ENCODE measurements at regions not wholly inside any gene's neighbourhood (a gene's known extent, or its start where the extent isn't known, plus 50 kb on each side); places are given as distances from the start of the nearest gene placed in this dataset.

- H3K36me3 ChIP-seq = no peaks in the 10 kb centered on the region
- no peak overlapping the region for H3K27ac ChIP-seq
- no peaks in the 10 kb centered on the region for H3K9me3 ChIP-seq
- intact Hi-C loops (cut with DNase I) = no loop called here
- DNase-seq = no peak
- H3K27me3 ChIP-seq (ENCODE audit: low read depth) = no peaks in the 10 kb centered on the region
- no peak for ATAC-seq
- no peaks in the 10 kb centered on the region for H3K4me1 ChIP-seq
- TF ChIP-seq, protein P1, sequence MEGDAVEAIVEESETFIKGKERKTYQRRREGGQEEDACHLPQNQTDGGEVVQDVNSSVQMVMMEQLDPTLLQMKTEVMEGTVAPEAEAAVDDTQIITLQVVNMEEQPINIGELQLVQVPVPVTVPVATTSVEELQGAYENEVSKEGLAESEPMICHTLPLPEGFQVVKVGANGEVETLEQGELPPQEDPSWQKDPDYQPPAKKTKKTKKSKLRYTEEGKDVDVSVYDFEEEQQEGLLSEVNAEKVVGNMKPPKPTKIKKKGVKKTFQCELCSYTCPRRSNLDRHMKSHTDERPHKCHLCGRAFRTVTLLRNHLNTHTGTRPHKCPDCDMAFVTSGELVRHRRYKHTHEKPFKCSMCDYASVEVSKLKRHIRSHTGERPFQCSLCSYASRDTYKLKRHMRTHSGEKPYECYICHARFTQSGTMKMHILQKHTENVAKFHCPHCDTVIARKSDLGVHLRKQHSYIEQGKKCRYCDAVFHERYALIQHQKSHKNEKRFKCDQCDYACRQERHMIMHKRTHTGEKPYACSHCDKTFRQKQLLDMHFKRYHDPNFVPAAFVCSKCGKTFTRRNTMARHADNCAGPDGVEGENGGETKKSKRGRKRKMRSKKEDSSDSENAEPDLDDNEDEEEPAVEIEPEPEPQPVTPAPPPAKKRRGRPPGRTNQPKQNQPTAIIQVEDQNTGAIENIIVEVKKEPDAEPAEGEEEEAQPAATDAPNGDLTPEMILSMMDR (IDR thresholded peaks at IDR 0.05) = no peak
- no peak overlapping the region for H3K4me3 ChIP-seq
These were observed 208.3 kb upstream of the SPRED2 start for GRCh38 chr2:65640793-65641103.

DNA sequence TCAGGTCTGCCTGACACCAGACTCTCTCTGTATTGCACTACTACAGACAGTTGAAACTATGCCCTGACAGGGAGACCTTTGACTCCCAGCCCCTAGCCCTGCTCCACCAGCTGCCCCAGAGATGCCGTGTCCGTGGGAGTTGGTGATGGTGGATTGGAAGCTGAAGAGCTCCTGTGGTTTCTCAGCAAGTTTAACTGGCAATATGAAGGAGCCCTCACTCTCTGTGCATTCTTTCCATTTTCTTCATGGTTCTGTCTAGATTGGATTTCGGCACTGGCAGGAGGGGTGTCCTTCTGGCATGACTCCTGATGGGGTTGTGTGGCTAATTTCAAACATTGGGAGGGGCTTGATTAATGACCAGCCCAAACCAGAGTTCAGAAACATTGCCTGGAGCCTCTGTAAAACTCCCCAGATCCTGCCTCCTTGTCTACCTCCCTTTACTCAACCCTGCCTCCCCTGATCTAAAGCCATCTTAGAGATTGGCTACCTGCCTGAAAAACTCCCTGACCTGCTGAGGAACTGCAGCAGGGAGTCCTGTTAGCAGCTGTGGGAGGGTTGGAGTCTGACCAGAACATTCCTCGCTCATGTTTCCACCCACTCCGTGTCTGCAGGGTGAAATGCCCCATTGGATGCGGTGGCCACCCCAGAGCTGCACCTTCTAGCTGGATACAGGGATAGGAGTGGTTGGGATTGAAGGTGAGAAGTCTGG is 206.9 kb upstream of the SPRED2 start:
- Histone ChIP-seq H3K4me3 (no peak overlapping the region), H3K9me3 (no peaks in the 10 kb centered on the region), H3K27me3 (ENCODE audit: low read depth) (peaks cover 2% of the 10 kb centered on the region), H3K36me3 (no peaks in the 10 kb centered on the region), H3K4me1 (no peaks in the 10 kb centered on the region), H3K27ac (no peak overlapping the region)
- DNase-seq (no peak), ATAC-seq (peak; percentile 25 to 63)
- TF ChIP-seq, protein P1 (IDR thresholded peaks at IDR 0.05) = no peak
- intact Hi-C loops (cut with DNase I) = no loop called here

DNA sequence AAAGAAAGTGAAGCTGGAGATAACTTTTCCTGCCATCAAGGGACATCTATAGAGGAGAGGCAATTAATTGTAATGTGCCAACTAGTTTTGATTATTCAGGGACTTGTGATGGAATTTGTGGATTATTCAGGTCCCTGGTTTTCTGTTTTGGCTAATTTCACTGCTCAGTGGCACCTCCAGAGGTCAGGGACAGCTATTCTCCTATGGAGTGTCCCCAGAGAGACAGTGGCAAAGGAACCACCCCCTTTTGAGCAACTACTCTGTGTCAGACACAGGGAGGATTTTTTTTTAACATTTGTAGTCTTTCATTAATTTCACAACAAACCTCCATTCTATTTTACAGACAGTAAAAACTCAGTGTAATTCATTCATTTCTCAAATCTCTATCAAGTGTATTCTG is 206.0 kb upstream of the SPRED2 start:
- no peak overlapping the region for H3K27ac ChIP-seq
- TF ChIP-seq, protein P1 (IDR thresholded peaks at IDR 0.05) = no peak
- H3K9me3 ChIP-seq = no peaks in the 10 kb centered on the region
- ATAC-seq = no peak
- intact Hi-C loops (cut with DNase I) = no loop called here
- DNase-seq = no peak
- H3K36me3 ChIP-seq = no peaks in the 10 kb centered on the region
- H3K4me3 ChIP-seq = no peak overlapping the region
- H3K27me3 ChIP-seq (ENCODE audit: low read depth) = peaks cover 5% of the 10 kb centered on the region
- no peaks in the 10 kb centered on the region for H3K4me1 ChIP-seq

- no peaks in the 10 kb centered on the region for H3K9me3 ChIP-seq
- DNase-seq = no peak
- ATAC-seq = no peak
- H3K27me3 ChIP-seq (ENCODE audit: low read depth) = peaks cover 5% of the 10 kb centered on the region
- H3K4me1 ChIP-seq = no peaks in the 10 kb centered on the region
- intact Hi-C loops (cut with DNase I) = no loop called here
- TF ChIP-seq, protein P1 (IDR thresholded peaks at IDR 0.05) = no peak
- H3K27ac ChIP-seq = no peak overlapping the region
- H3K36me3 ChIP-seq = no peaks in the 10 kb centered on the region
- no peak overlapping the region for H3K4me3 ChIP-seq
These were observed 204.5 kb upstream of the SPRED2 start for GRCh38 chr2:65636813-65637483.

GRCh38 chr2:65636024-65636423 is 203.6 kb upstream of the SPRED2 start:
- intact Hi-C loops (cut with DNase I) = no loop called here
- Histone ChIP-seq H3K27ac (no peak overlapping the region), H3K4me1 (no peaks in the 10 kb centered on the region), H3K27me3 (ENCODE audit: low read depth) (peaks cover 5% of the 10 kb centered on the region), H3K36me3 (no peaks in the 10 kb centered on the region), H3K9me3 (no peaks in the 10 kb centered on the region), H3K4me3 (no peak overlapping the region)
- ATAC-seq (no peak), DNase-seq (no peak)
- TF ChIP-seq, protein P1 (IDR thresholded peaks at IDR 0.05) = no peak

All from lower lobe of right lung (tissue), 2 donors.